ENCODE measurements at regions not wholly inside any gene's neighbourhood (a gene's known extent, or its start where the extent isn't known, plus 50 kb on each side); places are given as distances from the start of the nearest gene placed in this dataset.
"Not testable (repeated sequence)": the region's sequence is repeated elsewhere in the genome, so short reads cannot be mapped to it uniquely, and the experiment has no call there.

DNA sequence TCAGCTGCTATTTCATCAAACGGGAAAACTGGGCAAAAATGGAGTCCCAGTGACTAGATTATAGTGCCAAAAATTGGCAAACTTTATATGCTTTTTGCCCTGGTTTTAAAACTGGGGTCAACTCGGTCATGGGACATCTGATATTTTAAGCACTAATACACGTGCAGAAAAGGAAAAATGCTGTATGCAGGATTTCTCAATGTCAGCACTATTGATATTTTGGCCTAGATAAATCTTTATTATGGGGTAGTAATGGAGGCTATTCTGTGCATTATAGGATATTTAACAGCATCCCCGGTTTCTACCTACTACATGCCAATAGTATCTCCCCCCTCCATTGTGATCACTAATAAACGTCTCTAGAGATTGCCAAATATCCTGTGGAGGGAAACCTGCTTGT lies 870.9 kb upstream of the IGFBP7 start:
- DNase-seq (ENCODE audit: low read depth), result no peak

DNA sequence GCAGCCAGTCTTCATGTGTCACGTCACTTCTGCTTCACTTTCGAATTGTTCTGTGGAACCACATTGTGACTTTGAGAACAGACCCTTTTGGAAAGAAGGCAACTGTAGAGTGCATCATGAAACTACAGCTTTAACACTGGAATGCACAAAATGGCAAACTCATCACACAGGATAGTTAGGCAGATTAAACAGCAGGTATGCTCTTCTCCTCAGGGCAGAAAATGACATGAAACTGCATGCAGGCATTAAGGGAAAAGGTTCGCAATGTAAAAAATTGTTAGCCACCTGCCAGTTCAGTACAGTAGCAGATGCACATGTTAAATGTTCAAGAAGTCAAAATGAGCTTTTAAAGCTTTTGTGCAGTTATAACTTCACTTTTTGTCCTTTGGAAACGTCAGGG lies 864.6 kb upstream of the IGFBP7 start:
- TF ChIP-seq, protein P1, sequence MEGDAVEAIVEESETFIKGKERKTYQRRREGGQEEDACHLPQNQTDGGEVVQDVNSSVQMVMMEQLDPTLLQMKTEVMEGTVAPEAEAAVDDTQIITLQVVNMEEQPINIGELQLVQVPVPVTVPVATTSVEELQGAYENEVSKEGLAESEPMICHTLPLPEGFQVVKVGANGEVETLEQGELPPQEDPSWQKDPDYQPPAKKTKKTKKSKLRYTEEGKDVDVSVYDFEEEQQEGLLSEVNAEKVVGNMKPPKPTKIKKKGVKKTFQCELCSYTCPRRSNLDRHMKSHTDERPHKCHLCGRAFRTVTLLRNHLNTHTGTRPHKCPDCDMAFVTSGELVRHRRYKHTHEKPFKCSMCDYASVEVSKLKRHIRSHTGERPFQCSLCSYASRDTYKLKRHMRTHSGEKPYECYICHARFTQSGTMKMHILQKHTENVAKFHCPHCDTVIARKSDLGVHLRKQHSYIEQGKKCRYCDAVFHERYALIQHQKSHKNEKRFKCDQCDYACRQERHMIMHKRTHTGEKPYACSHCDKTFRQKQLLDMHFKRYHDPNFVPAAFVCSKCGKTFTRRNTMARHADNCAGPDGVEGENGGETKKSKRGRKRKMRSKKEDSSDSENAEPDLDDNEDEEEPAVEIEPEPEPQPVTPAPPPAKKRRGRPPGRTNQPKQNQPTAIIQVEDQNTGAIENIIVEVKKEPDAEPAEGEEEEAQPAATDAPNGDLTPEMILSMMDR (conservative IDR thresholded peaks at IDR 0.05; ENCODE audit: low read depth, low read length), result no peak
- DNase-seq (ENCODE audit: low read depth), result no peak
- no peak overlapping the region for H3K4me3 ChIP-seq (ENCODE audit: low read depth, low read length)

More for the DNA sequence above, 870.9 kb upstream of the IGFBP7 start:
- TF ChIP-seq, protein P1 (conservative IDR thresholded peaks at IDR 0.05; ENCODE audit: low read depth, low read length), result no peak
- H3K4me3 ChIP-seq (ENCODE audit: low read depth, low read length), result no peak overlapping the region

DNA sequence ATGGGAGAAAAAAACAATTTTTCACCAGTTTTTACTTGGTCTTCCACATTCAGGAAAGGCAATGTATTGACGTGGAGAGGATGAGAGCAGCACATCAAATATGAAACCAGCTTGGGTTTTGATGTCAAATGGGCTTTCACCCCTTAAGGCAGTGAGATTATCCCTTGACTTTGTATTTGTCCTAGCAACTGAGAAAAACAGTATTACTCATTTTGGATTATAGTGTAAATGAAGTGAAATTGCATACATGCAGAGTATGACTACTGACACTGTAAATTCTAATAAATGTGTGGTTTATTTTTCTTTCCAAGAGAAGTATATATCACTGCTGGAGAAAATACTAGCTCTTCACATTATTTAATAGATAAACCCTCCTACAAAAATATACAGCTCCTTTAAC lies 863.6 kb upstream of the IGFBP7 start:
- H3K4me3 ChIP-seq (ENCODE audit: low read depth, low read length), result no peak overlapping the region
- DNase-seq (ENCODE audit: low read depth), result no peak
- TF ChIP-seq, protein P1 (conservative IDR thresholded peaks at IDR 0.05; ENCODE audit: low read depth, low read length), result no peak

DNA sequence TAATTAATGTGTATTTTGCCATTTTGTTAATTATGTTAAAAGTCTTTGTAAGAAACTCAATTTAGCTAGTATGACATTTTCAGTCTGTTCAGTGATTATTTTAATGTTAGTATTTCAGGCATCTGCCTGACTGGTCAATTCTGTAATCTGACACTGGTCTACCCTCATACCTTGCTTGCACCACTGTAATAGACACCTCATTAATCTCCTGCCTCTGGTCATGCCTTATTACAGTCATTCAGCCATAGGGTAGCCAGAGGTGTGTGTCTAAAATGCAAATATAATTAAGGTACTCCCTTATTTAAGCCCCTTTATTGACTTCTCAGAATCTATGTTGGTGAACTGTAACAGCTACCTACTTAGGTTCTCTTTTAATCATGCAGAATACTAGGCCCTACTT lies 861.1 kb upstream of the IGFBP7 start:
- no peak for DNase-seq (ENCODE audit: low read depth)
- TF ChIP-seq, protein P1 (conservative IDR thresholded peaks at IDR 0.05; ENCODE audit: low read depth, low read length), result no peak
- no peak overlapping the region for H3K4me3 ChIP-seq (ENCODE audit: low read depth, low read length)

DNA sequence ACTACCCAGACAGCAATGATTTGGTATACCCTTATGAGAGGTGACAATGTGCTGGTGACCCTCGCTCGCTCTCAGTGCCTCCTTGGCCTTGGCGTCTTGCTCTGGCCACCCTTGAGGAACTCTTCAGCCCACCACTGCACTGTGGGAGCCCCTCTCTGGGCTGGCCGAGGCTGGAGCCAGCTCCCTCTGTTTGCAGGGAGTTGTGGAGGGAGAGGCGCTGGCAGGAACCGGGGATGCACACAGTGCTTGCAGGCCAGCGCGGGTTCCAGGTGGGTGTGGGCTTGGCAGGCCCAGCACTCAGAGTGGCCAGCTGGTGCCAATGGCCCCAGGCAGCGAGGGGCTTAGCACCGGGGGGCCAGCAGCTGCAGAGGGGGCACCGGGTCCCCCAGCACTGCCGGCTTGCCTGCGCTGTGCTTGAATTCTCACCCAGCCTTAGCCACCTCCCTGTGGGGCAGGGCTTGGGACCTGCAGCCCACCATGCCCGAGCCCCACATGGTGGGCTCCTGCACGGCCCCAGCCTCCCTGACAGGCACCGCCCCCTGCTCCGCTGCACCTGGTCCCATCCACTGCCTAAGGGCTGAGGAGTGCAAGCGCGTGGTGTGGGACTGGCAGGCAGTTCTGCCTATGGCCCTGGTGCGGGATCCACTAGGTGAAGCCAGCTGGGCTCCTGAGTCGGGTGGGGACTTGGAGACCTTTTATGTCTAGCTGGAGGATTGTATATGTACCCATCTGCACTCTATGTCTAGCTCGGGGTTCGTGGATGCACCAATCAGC lies 857.0 kb upstream of the IGFBP7 start:
- TF ChIP-seq, protein P1 (conservative IDR thresholded peaks at IDR 0.05; ENCODE audit: low read depth, low read length), result no peak
- H3K4me3 ChIP-seq (ENCODE audit: low read depth, low read length), result no peak overlapping the region
- no peak for DNase-seq (ENCODE audit: low read depth)

DNA sequence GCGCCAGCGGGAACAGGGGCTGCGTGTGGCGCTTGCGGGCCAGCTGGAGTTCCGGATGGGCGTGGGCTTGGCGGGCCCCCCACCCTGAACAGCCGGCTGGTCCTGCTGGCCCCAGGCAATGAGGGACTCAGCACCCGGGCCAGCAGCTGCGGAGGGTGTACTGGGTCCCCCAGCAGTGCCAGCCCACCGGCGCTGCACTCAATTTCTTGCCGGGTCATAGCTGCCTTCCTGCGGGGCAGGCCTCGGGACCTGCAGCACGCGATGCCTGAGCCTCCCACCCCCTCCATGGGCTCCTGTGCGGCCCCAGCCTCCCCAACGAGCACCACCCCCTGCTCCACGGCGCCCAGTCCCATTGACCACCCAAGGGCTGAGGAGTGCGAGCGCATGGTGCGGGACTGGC lies 855.2 kb upstream of the IGFBP7 start:
- not testable (repeated sequence) for DNase-seq (ENCODE audit: low read depth); H3K4me3 ChIP-seq (ENCODE audit: low read depth, low read length)

DNA sequence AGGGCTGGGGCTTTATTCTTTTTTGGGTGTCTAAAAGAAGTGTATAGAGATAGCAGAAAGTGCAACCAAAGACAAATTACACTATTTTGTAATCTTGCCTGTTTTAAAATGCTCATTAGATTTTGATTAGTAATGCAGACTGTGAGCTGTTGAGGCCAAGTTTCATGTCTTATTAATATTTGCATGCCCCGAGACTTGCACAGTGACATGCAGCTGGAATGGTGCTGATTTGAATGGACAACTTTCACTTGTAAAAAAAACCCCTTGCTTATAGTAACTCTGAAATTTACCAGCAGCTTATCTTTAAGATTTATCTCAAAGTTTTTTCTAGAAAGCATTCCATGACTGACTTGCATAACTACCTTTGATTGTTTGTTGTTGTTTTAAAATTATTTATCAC lies 835.1 kb upstream of the IGFBP7 start:
- TF ChIP-seq, protein P1 (conservative IDR thresholded peaks at IDR 0.05; ENCODE audit: low read depth, low read length), result no peak
- DNase-seq (ENCODE audit: low read depth), result no peak
- no peak overlapping the region for H3K4me3 ChIP-seq (ENCODE audit: low read depth, low read length)
